Panc1 (cell line): ENCODE measurements at regions not wholly inside any gene's neighbourhood (a gene's known extent, or its start where the extent isn't known, plus 50 kb on each side); places are given as distances from the start of the nearest gene placed in this dataset.

ENCODE experiments used
- ATAC-seq: fragments of 200-7000 bp; cut with Tn5 transposase; 2 replicates; pipeline ENCODE4 v1.9.1; 2020; ENCODE audit warnings: mild to moderate bottlenecking, moderate library complexity
- BruUV-seq: library from RNA; stranded (reverse); fragments of 400-500 nt; replicated peaks from 2 replicates; lab custom pipeline; 2021; lab: Mats Ljungman, UMichigan
- CTCF ChIA-PET: fragments of 300-600 bp; sonication (Branson Sonifier 250); formaldehyde crosslinking; loops from one replicate; lab custom pipeline; 2022; ENCODE audit warnings: antibody characterized with exemption; lab: Charles Lee
- POLR2A ChIA-PET: fragments of 300-600 bp; sonication (Branson Sonifier 250); formaldehyde crosslinking; loops from one replicate; lab custom pipeline; 2022; ENCODE audit warnings: antibody characterized with exemption; lab: Charles Lee
- DNase-seq: peaks from one replicate; pipeline ENCODE4 v3.0.0-alpha.2; 2010; ENCODE audit warnings: low read depth, low spot score
- H3K27ac ChIP-seq: 2 replicates; pipeline ENCODE4 v1.5.1; 2011; ENCODE audit warnings: mild to moderate bottlenecking, low read length, inconsistent platforms
- H3K27me3 ChIP-seq: fragments of 200-500 bp; sonication (Bioruptor generic); 2 replicates; pipeline ENCODE4 v1.6.0; 2014; ENCODE audit warnings: low read length, inconsistent platforms; ENCODE audit not compliant: control insufficient read depth, insufficient read depth
- H3K36me3 ChIP-seq: fragments of 200-500 bp; sonication (Bioruptor generic); 2 replicates; pipeline ENCODE4 v1.5.1; 2014; ENCODE audit warnings: inconsistent platforms, mild to moderate bottlenecking, low read length, moderate library complexity; ENCODE audit not compliant: control insufficient read depth, insufficient read depth
- H3K4me1 ChIP-seq: 2 replicates; pipeline ENCODE4 v1.5.1; 2011; ENCODE audit warnings: inconsistent platforms, mild to moderate bottlenecking, low read length, moderate library complexity; ENCODE audit not compliant: control insufficient read depth, insufficient read depth
- H3K4me3 ChIP-seq, 2 experiments: 2 replicates each; pipeline ENCODE4 v1.5.1; 2011 to 2012; ENCODE audit warnings: low read depth in 2 of 2, low read length in 2 of 2, mild to moderate bottlenecking in 2 of 2, inconsistent platforms in 1 of 2, moderate library complexity in 1 of 2
- H3K9me3 ChIP-seq: fragments of 200-500 bp; sonication (Bioruptor generic); 2 replicates; pipeline ENCODE4 v1.5.1; 2014; ENCODE audit warnings: low read depth, mild to moderate bottlenecking, inconsistent platforms, low read length, moderate library complexity; ENCODE audit not compliant: control insufficient read depth, insufficient read depth
- CTCF ChIP-seq: fragments of 450-650 bp; IDR thresholded peaks from 2 replicates; pipeline ENCODE4 v1.5.1; 2017; ENCODE audit warnings: mild to moderate bottlenecking
- POLR2AphosphoS5 ChIP-seq: IDR thresholded peaks from 2 replicates; pipeline ENCODE4 v1.6.1; 2012; ENCODE audit warnings: mild to moderate bottlenecking, low read depth, low read length, moderate library complexity
- REST ChIP-seq, 2 experiments: IDR thresholded peaks; 2 replicates each; pipeline ENCODE4 v1.6.1; 2011 to 2012; ENCODE audit warnings: low read depth in 2 of 2, control low read depth in 1 of 2, low read length in 1 of 2, mild to moderate bottlenecking in 1 of 2, moderate library complexity in 1 of 2; ENCODE audit not compliant: insufficient read depth in 1 of 2
- SIN3A ChIP-seq: IDR thresholded peaks from 2 replicates; pipeline ENCODE4 v1.6.1; 2012; ENCODE audit warnings: low read depth, mild to moderate bottlenecking, low read length, moderate library complexity, borderline replicate concordance; ENCODE audit not compliant: insufficient read depth
- TCF7L2 ChIP-seq: IDR thresholded peaks from 2 replicates; pipeline ENCODE4 v1.6.1; 2011; ENCODE audit warnings: mild to moderate bottlenecking, low read depth, low read length, inconsistent platforms
- in situ Hi-C: cut with HindIII; loops from 2 replicates; pipeline ENCODE4 v1.10.0; 2016; ENCODE audit warnings: low sequenced_read_pairs, low pct_unique_long_range_greater_than_20kb
- intact Hi-C: fragments of 100-400 bp; cut with micrococcal nuclease; formaldehyde crosslinking; loops from one replicate; pipeline ENCODE4 v1.10.0; 2022; ENCODE audit not compliant: unreplicated experiment

- no peaks in the 10 kb centered on the region for H3K27me3 ChIP-seq
- ATAC-seq, result no peak
- POLR2A ChIA-PET, result no interaction called here
- no peak for DNase-seq
- H3K4me1 ChIP-seq, result no peaks in the 10 kb centered on the region
- no peaks in the 10 kb centered on the region for H3K36me3 ChIP-seq
- intact Hi-C loops (no loop called here), in situ Hi-C loops (no loop called here)
- H3K27ac ChIP-seq, result no peak overlapping the region
- no peak overlapping the region for H3K4me3 ChIP-seq
- TF ChIP-seq SIN3A, result no peak
- CTCF ChIA-PET, result no interaction called here
- BruUV-seq, result no TSS peak
- peaks cover 10% of the 10 kb centered on the region; the same call in 1 of the 2 replicates for H3K9me3 ChIP-seq
Measured at GRCh38 chr7:34539003-34539402, 119.0 kb upstream of the NPSR1 start.

GRCh38 chr7:34544621-34545020, 113.4 kb upstream of the NPSR1 start:
- TF ChIP-seq POLR2AphosphoS5, result no peak
- no peak for TF ChIP-seq CTCF
- no peak for TF ChIP-seq REST (IDR thresholded peaks at IDR 0.05; ENCODE audit: insufficient read depth in 1 of 2, low read depth in 2 of 2, low read length in 1 of 2)
- TF ChIP-seq TCF7L2, result no peak
- no peak for TF ChIP-seq SIN3A
- no peaks in the 10 kb centered on the region for H3K4me1 ChIP-seq
- H3K27me3 ChIP-seq, result no peaks in the 10 kb centered on the region
- DNase-seq (no peak), ATAC-seq (no peak)
- no peak overlapping the region for H3K27ac ChIP-seq
- intact Hi-C loops, result no loop called here
- no TSS peak for BruUV-seq
- CTCF ChIA-PET, result no interaction called here
- no peaks in the 10 kb centered on the region for H3K9me3 ChIP-seq
- POLR2A ChIA-PET, result no interaction called here
- H3K4me3 ChIP-seq, result no peak overlapping the region
- H3K36me3 ChIP-seq, result no peaks in the 10 kb centered on the region
- in situ Hi-C loops, result no loop called here

- ChIA-PET CTCF (no interaction called here), POLR2A (no interaction called here)
- no peak for TF ChIP-seq POLR2AphosphoS5
- no peak for TF ChIP-seq CTCF
- no peak for TF ChIP-seq SIN3A
- TF ChIP-seq REST (IDR thresholded peaks at IDR 0.05; ENCODE audit: insufficient read depth in 1 of 2, low read depth in 2 of 2, low read length in 1 of 2), result no peak
- TF ChIP-seq TCF7L2, result no peak
- Histone ChIP-seq H3K4me3 (no peak overlapping the region), H3K9me3 (no peaks in the 10 kb centered on the region), H3K4me1 (no peaks in the 10 kb centered on the region), H3K36me3 (no peaks in the 10 kb centered on the region), H3K27me3 (no peaks in the 10 kb centered on the region), H3K27ac (no peak overlapping the region)
- in situ Hi-C loops, result no loop called here
- intact Hi-C loops, result no loop called here
- no peak for DNase-seq
- ATAC-seq, result no peak
- no TSS peak for BruUV-seq
Measured at GRCh38 chr7:34550996-34551395, 107.0 kb upstream of the NPSR1 start.
